H1 (cell line): ENCODE measurements at regions not wholly inside any gene's neighbourhood (a gene's known extent, or its start where the extent isn't known, plus 50 kb on each side); places are given as distances from the start of the nearest gene placed in this dataset.
A peak's percentile ranks its signal among the peaks of the same experiment; 100 is the strongest.

Source experiments
- CTCF ChIA-PET: fragments of 300-600 bp; sonication (Branson Sonifier 250); formaldehyde crosslinking; loops from one replicate; lab custom pipeline; 2021; ENCODE audit not compliant: partially characterized antibody; lab: Charles Lee
- POLR2A ChIA-PET: fragments of 300-600 bp; sonication (Branson Sonifier 250); formaldehyde crosslinking; loops from one replicate; lab custom pipeline; 2021; ENCODE audit warnings: inconsistent platforms; ENCODE audit not compliant: partially characterized antibody; lab: Charles Lee
- DNase-seq, 2 experiments: peaks; one replicate each; pipeline versions ENCODE4 v3.0.0 to v3.0.0-alpha.2; 2010 to 2022; ENCODE audit warnings: low spot score in 2 of 2, low read depth in 1 of 2, mixed read lengths in 1 of 2
- FAIRE-seq: peaks from 2 replicates; lab custom pipeline; 2011; peaks lifted over from hg19 to GRCh38; lab: Jason Lieb, UNC
- H2AFZ ChIP-seq: 2 replicates; pipeline ENCODE4 v1.8.1; 2012; ENCODE audit warnings: low read length, inconsistent platforms
- H2AK5ac ChIP-seq: 2 replicates; pipeline ENCODE4 v1.6.1; 2013; ENCODE audit warnings: low read depth, low read length
- H2BK120ac ChIP-seq: replicated peaks from 2 replicates; pipeline ENCODE3; 2013; ENCODE audit warnings: low read depth, low read length, inconsistent platforms
- H2BK12ac ChIP-seq: 2 replicates; pipeline ENCODE4 v1.6.1; 2013; ENCODE audit warnings: low read depth, low read length
- H2BK15ac ChIP-seq: 2 replicates; pipeline ENCODE4 v1.6.1; 2013; ENCODE audit warnings: low read length
- H2BK20ac ChIP-seq: 2 replicates; pipeline ENCODE4 v1.6.1; 2013; ENCODE audit warnings: low read length
- H2BK5ac ChIP-seq: 2 replicates; pipeline ENCODE4 v1.6.1; 2013; ENCODE audit warnings: low read depth, low read length
- H3K14ac ChIP-seq: 2 replicates; pipeline ENCODE4 v1.6.1; 2013; ENCODE audit warnings: inconsistent platforms; ENCODE audit not compliant: insufficient read length
- H3K18ac ChIP-seq: 2 replicates; pipeline ENCODE4 v1.6.1; 2013; ENCODE audit warnings: low read length; ENCODE audit errors: extremely low read depth
- H3K23ac ChIP-seq: 2 replicates; pipeline ENCODE4 v1.6.1; 2013; ENCODE audit warnings: inconsistent platforms; ENCODE audit not compliant: insufficient read length
- H3K23me2 ChIP-seq: 2 replicates; pipeline ENCODE4 v1.6.1; 2013; ENCODE audit warnings: low read depth, low read length
- H3K27ac ChIP-seq: 2 replicates; pipeline ENCODE4 v1.6.1; 2011; ENCODE audit warnings: low read depth, low read length, inconsistent platforms
- H3K27me3 ChIP-seq, 4 experiments: replicated peaks in 1 of 4; 1 replicate in 1 of 4; 2 replicates in 3 of 4; pipeline versions ENCODE4 v1.6.1 to v1.8.1; 2011 to 2013; ENCODE audit warnings: low read length in 3 of 4, mild to moderate bottlenecking in 3 of 4, inconsistent platforms in 2 of 4, mixed read lengths in 2 of 4, moderate library complexity in 1 of 4; ENCODE audit not compliant: control insufficient read depth in 3 of 4, insufficient read depth in 3 of 4; ENCODE audit errors: extremely low read depth in 1 of 4
- H3K36me3 ChIP-seq, 4 experiments: 2 replicates each; pipeline versions ENCODE4 v1.6.1 to v1.8.1; 2011 to 2013; ENCODE audit warnings: mild to moderate bottlenecking in 4 of 4, low read length in 3 of 4, moderate library complexity in 2 of 4, control low read depth in 1 of 4, inconsistent platforms in 1 of 4; ENCODE audit not compliant: insufficient read depth in 4 of 4, control insufficient read depth in 2 of 4
- H3K4ac ChIP-seq: replicated peaks from 2 replicates; pipeline ENCODE3; 2013; ENCODE audit warnings: low read length, low read depth, mixed read lengths, inconsistent platforms; ENCODE audit not compliant: insufficient read length
- H3K4me1 ChIP-seq, 4 experiments: replicated peaks in 1 of 4; 1 replicate in 1 of 4; 2 replicates in 3 of 4; pipeline versions ENCODE4 v1.6.1 to v1.8.1; 2011 to 2013; ENCODE audit warnings: low read length in 3 of 4, inconsistent platforms in 2 of 4, mixed read lengths in 1 of 4; ENCODE audit not compliant: insufficient read depth in 4 of 4, control insufficient read depth in 3 of 4
- H3K4me2 ChIP-seq, 2 experiments: 2 replicates each; pipeline versions ENCODE4 v1.6.1 to v1.8.1; 2011 to 2013; ENCODE audit warnings: low read depth in 2 of 2, low read length in 2 of 2, control low read depth in 1 of 2, inconsistent platforms in 1 of 2, mild to moderate bottlenecking in 1 of 2; ENCODE audit not compliant: insufficient read depth in 1 of 2
- H3K4me3 ChIP-seq, 4 experiments: fragments of 200-600, 300-600 bp in 1 of 4; sonication (generic), shearing (Covaris generic), sonication (Bioruptor Twin) in 1 of 4; 2 replicates each; pipeline versions ENCODE4 v1.5.1 to v1.8.1; 2011 to 2016; ENCODE audit warnings: low read length in 4 of 4, low read depth in 3 of 4, control low read depth in 2 of 4, inconsistent platforms in 2 of 4, mild to moderate bottlenecking in 2 of 4, mixed read lengths in 1 of 4, moderate library complexity in 1 of 4; ENCODE audit not compliant: insufficient read depth in 2 of 4; ENCODE audit errors: extremely low read depth in 1 of 4
- H3K56ac ChIP-seq: replicated peaks from 2 replicates; pipeline ENCODE3; 2013; ENCODE audit warnings: low read depth, mild to moderate bottlenecking, mixed read lengths, low read length, inconsistent platforms; ENCODE audit not compliant: insufficient read length
- H3K79me1 ChIP-seq: 2 replicates; pipeline ENCODE4 v1.6.1; 2013; ENCODE audit warnings: low read depth, low read length, control low read depth
- H3K79me2 ChIP-seq, 2 experiments: 2 replicates each; pipeline versions ENCODE4 v1.6.1 to v1.8.1; 2012 to 2013; ENCODE audit warnings: low read length in 2 of 2, mild to moderate bottlenecking in 2 of 2, inconsistent platforms in 1 of 2; ENCODE audit not compliant: insufficient read depth in 2 of 2, control insufficient read depth in 1 of 2
- H3K9ac ChIP-seq, 4 experiments: replicated peaks in 1 of 4; 1 replicate in 1 of 4; 2 replicates in 3 of 4; pipeline versions ENCODE4 v1.6.1 to v1.8.1; 2011 to 2013; ENCODE audit warnings: low read depth in 3 of 4, low read length in 3 of 4, control low read depth in 2 of 4, mild to moderate bottlenecking in 2 of 4, moderate library complexity in 2 of 4, inconsistent platforms in 1 of 4; ENCODE audit errors: extremely low read depth in 1 of 4
- H3K9me3 ChIP-seq, 2 experiments: 2 replicates each; pipeline versions ENCODE4 v1.6.1 to v1.8.1; 2012 to 2013; ENCODE audit warnings: mild to moderate bottlenecking in 2 of 2, moderate library complexity in 2 of 2, control low read depth in 1 of 2, inconsistent platforms in 1 of 2, low read depth in 1 of 2, low read length in 1 of 2, mixed read lengths in 1 of 2; ENCODE audit not compliant: insufficient read depth in 2 of 2
- H4K20me1 ChIP-seq, 2 experiments: replicated peaks in 1 of 2; 2 replicates each; pipeline versions ENCODE3 to v1.8.1; 2011 to 2013; ENCODE audit warnings: inconsistent platforms in 2 of 2, low read length in 2 of 2, mild to moderate bottlenecking in 1 of 2; ENCODE audit not compliant: insufficient read depth in 2 of 2, control insufficient read depth in 1 of 2
- H4K5ac ChIP-seq: 2 replicates; pipeline ENCODE4 v1.6.1; 2013; ENCODE audit warnings: low read length, low read depth, mixed read lengths, inconsistent platforms; ENCODE audit not compliant: insufficient read length
- H4K8ac ChIP-seq: 2 replicates; pipeline ENCODE4 v1.8.0; 2013; ENCODE audit warnings: mild to moderate bottlenecking, moderate library complexity, low read length, inconsistent platforms; ENCODE audit not compliant: insufficient read depth; ENCODE audit errors: extremely low read depth
- H4K91ac ChIP-seq: replicated peaks from 2 replicates; pipeline ENCODE3; 2013; ENCODE audit warnings: low read length, mixed read lengths, inconsistent platforms; ENCODE audit not compliant: insufficient read length
- BACH1 ChIP-seq: IDR thresholded peaks from 2 replicates; pipeline ENCODE4 v1.6.1; 2012; ENCODE audit warnings: low read length, improper control_type of control experiment
- BRCA1 ChIP-seq: IDR thresholded peaks from 2 replicates; pipeline ENCODE4 v1.6.1; 2012; ENCODE audit warnings: low read depth, low read length, improper control_type of control experiment
- EZH2 ChIP-seq: fragments of 200-600 bp; sonication (generic); IDR thresholded peaks from 2 replicates; pipeline ENCODE4 v1.7.1; 2012; ENCODE audit warnings: low read depth, mild to moderate bottlenecking, moderate library complexity, low read length, inconsistent platforms; ENCODE audit not compliant: severe bottlenecking
- TAF1 ChIP-seq: IDR thresholded peaks from 2 replicates; pipeline ENCODE4 v1.6.1; 2011; ENCODE audit warnings: mild to moderate bottlenecking, low read depth, low read length
- WGBS, 2 experiments: shearing (Covaris generic) in 1 of 2; methylation state at CpG; one replicate each; pipeline versions ENCODE4 v1.1.6 to v1.1.7; 2013 to 2015; ENCODE audit warnings: low lambda C conversion rate in 2 of 2, mixed read lengths in 2 of 2, inconsistent platforms in 1 of 2, low coverage in 1 of 2, missing lambda C conversion rate in 1 of 2; ENCODE audit not compliant: insufficient replicate concordance in 2 of 2, insufficient coverage in 1 of 2, insufficient read length in 1 of 2; ENCODE audit errors: extremely low coverage in 1 of 2, missing lambda C conversion rate in 1 of 2; 5-methylcytosine and 5-hydroxymethylcytosine counted together
- TF ChIP-seq, protein P1 (sequence below): IDR thresholded peaks from 2 replicates; pipeline ENCODE4 v1.6.1; 2011; ENCODE audit warnings: low read depth, mild to moderate bottlenecking, low read length; ENCODE audit not compliant: insufficient read depth

DNA sequence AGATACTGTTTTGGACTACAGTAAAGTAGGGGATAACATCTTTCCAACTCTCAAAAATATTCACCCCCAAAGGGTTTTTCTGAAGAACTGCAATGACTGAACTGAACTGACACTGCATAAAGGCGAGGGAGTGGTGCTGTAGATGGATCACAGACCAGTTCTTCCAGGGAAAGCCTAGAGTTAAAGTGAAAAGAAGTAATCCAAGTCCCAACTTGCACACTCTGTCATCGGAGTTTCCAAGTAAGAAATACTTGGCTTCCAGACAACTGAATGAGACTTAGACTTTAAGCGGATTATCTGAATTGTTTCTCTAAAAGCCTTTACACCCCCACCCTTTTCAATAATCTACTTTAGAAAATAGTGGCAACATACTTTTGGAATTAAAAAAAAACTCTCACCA is 134.1 kb upstream of the PREP start:
- no peak overlapping the region for H3K4me2 ChIP-seq
- no peak overlapping the region for H3K27ac ChIP-seq
- WGBS, 2 experiments, result 92% methylated on average over 3 of the region's 3 CpGs; no CpG with 5 or more reads in 1 of the 2 experiments
- H3K9ac ChIP-seq, result no peak overlapping the region
- H3K79me2 ChIP-seq, result no peaks in the 10 kb centered on the region
- 0 out of 2 replicates have a peak overlapping the region, but pooled peaks have one; percentile 9 for H2AFZ ChIP-seq
- no peaks in the 10 kb centered on the region for H3K9me3 ChIP-seq
- H3K36me3 ChIP-seq, result no peaks in the 10 kb centered on the region
- FAIRE-seq, result no peak
- no peak overlapping the region for H3K18ac ChIP-seq
- TF ChIP-seq, protein P1, sequence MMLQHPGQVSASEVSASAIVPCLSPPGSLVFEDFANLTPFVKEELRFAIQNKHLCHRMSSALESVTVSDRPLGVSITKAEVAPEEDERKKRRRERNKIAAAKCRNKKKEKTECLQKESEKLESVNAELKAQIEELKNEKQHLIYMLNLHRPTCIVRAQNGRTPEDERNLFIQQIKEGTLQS, result no peak
- TF ChIP-seq BACH1, result no peak
- no peak for TF ChIP-seq TAF1
- no peak for TF ChIP-seq EZH2
- no peak for TF ChIP-seq BRCA1
- TF ChIP-seq, all 59 proteins: peak for 0
- Histone ChIP-seq H4K20me1 (no peaks in the 10 kb centered on the region), H4K5ac (no peak overlapping the region), H4K91ac (no peak overlapping the region), H3K56ac (no peak overlapping the region), H3K14ac (no peak overlapping the region), H3K79me1 (no peaks in the 10 kb centered on the region), H3K23me2 (no peaks in the 10 kb centered on the region), H3K27me3 (no peaks in the 10 kb centered on the region), H3K23ac (no peak overlapping the region), H3K4me3 (no peak overlapping the region), H3K4me1 (no peaks in the 10 kb centered on the region), H3K4ac (no peak overlapping the region), H2BK120ac (no peak overlapping the region), H4K8ac (no peak overlapping the region), H2BK5ac (no peak overlapping the region), H2AK5ac (no peak overlapping the region), H2BK15ac (no peak overlapping the region), H2BK20ac (no peak overlapping the region), H2BK12ac (no peak overlapping the region)
- no peak for DNase-seq
- POLR2A ChIA-PET, result no interaction called here
- CTCF ChIA-PET, result no interaction called here
